T-helper 17 cell (primary cell): ENCODE measurements at regions not wholly inside any gene's neighbourhood (a gene's known extent, or its start where the extent isn't known, plus 50 kb on each side); places are given as distances from the start of the nearest gene placed in this dataset.

ENCODE experiments used
- ATAC-seq: fragments of 150-1000 bp; cut with Tn5 transposase; 2 replicates; pipeline ENCODE4 v1.10.0; 2021; ENCODE audit warnings: mild to moderate bottlenecking, moderate library complexity
- DNase-seq, 3 donors: peaks; one replicate each; pipeline versions ENCODE4 v3.0.0 to v3.0.0-alpha.2; 2020 to 2021
- H3K9me3 ChIP-seq: one replicate; pipeline ENCODE4 v1.7.0; 2013; ENCODE audit warnings: low read length, mild to moderate bottlenecking; ENCODE audit not compliant: control insufficient read depth, poor library complexity, severe bottlenecking
- H3K27ac Mint-ChIP-seq: one replicate; pipeline ENCODE4 v1.8.0; 2022; ENCODE audit warnings: mild to moderate bottlenecking, moderate library complexity, mixed read lengths
- H3K27me3 Mint-ChIP-seq: one replicate; pipeline ENCODE4 v1.8.0; 2022; ENCODE audit warnings: mixed read lengths
- H3K36me3 Mint-ChIP-seq: one replicate; pipeline ENCODE4 v1.8.0; 2022; ENCODE audit warnings: low read depth, mixed read lengths
- H3K4me1 Mint-ChIP-seq: one replicate; pipeline ENCODE4 v1.8.0; 2022; ENCODE audit warnings: mild to moderate bottlenecking, mixed read lengths
- H3K4me3 Mint-ChIP-seq: one replicate; pipeline ENCODE4 v1.8.0; 2022; ENCODE audit warnings: mild to moderate bottlenecking, moderate library complexity, mixed read lengths

DNA sequence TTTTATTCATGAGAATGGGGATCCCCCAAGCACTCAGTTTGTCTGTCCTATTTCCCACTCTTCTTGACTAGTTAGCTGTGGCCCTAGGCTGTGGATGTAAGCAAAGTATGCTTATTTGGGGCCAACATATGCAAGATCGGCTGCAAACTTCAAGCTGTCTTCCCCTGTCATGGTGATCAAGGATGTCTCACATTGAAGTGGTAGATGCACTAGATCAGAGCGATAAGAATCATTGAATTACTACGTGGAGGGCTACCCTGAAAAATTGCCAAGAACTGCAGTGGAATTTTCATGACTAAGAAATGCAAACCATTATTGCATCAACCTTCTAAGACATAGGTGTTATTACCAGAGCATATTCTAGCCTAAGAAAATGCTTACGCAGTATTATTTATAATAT, 527.4 kb downstream of the RNF144A start:
- H3K27me3 Mint-ChIP-seq = no peaks in the 10 kb centered on the region
- DNase-seq (no peak), ATAC-seq (no peak)
- H3K4me1 Mint-ChIP-seq = peaks cover 4% of the 10 kb centered on the region
- no peak overlapping the region for H3K27ac Mint-ChIP-seq
- H3K36me3 Mint-ChIP-seq = no peaks in the 10 kb centered on the region
- no peak overlapping the region for H3K4me3 Mint-ChIP-seq
- H3K9me3 ChIP-seq = no peaks in the 10 kb centered on the region

DNA sequence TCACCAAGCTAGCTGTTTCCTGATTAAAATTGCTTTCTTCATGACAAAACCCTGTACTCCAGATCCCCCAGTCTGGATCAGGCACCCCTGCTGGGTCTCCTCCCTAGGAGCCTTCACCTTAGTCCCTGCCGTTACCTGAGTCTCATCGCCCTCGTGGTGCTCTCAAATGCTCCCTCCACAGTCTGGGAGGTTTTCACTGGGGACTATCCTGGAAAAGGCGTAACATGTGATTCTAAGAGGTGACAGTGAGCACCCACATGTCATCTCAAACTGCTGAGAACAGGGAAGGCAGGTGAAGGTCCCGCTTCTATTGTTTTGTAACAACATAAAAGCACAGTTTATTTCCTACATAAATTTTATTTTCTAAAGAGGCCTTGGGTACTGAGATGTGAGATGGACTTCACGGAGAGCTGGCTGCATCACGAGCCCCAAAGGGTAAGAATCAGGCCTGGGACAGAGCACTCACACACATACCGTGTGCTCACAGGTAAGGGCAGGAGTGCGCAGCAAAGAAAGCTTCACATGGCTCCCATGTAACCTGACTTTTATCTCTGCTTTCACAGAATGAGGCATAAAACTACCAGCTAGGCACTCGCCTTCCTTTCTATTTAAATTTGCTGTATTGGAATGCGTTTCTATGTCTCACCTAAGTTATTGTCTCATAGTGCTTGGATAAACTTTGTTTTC, 531.5 kb downstream of the RNF144A start:
- Mint-ChIP-seq H3K4me3 (no peak overlapping the region), H3K36me3 (no peaks in the 10 kb centered on the region), H3K27ac (no peak overlapping the region), H3K4me1 (peaks cover 26% of the 10 kb centered on the region), H3K27me3 (no peaks in the 10 kb centered on the region)
- DNase-seq = no peak
- H3K9me3 ChIP-seq = no peaks in the 10 kb centered on the region
- ATAC-seq = no peak

DNA sequence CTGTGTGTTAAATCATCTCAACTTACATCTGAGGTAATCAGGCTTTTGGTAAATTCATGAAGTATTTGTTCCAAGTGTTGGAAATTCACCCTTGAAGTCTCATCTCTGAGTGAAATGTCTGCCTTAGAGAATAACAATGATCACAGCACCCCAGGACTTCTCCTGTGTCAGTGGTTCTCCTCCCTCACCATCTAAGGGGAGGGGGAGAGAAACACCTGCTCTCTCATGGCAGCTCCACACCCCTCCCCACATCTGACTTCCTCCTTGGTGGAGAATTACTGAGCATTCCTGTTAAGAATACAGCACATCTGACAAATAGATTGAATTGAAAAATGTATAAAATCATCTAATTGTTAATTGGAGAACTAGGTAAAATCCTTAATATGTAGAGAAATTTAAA, 532.1 kb downstream of the RNF144A start:
- H3K4me1 Mint-ChIP-seq = peaks cover 24% of the 10 kb centered on the region
- no peaks in the 10 kb centered on the region for H3K27me3 Mint-ChIP-seq
- H3K4me3 Mint-ChIP-seq = no peak overlapping the region
- no peaks in the 10 kb centered on the region for H3K9me3 ChIP-seq
- no peaks in the 10 kb centered on the region for H3K36me3 Mint-ChIP-seq
- no peak for DNase-seq
- ATAC-seq = no peak
- H3K27ac Mint-ChIP-seq = no peak overlapping the region

DNA sequence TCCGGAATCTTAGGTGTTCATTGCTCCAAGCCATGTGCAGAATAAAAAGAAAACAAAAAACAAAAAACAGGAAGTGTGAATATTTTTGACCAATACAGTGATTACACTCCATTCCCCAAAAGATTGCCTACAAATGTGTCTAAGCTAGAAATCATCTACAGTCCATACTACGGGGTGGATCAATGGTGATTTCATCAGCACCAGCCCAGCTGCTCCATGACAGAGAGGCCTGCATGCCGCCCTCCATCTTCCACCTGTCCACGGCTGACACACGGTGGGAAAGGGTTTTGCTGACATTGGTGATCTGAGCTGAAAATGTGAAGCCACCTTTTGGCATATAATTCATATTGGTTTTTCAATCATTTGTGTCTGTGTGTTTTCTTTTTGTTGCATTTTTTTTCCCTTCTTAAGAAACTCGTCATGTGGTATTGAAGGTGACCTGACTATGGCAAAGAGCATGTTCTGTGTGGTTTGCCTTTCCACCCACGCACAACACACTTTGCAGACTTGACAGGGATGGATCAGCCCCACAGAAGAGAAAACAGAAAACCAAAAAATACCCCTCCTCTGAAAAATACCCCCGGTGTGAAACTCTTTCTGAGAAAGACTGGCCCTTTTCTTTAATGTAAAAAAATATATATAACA, 533.1 kb downstream of the RNF144A start:
- no peaks in the 10 kb centered on the region for H3K9me3 ChIP-seq
- peak; percentile 69 for ATAC-seq
- no peak for DNase-seq
- Mint-ChIP-seq H3K27ac (peak overlapping the region; percentile 79), H3K4me3 (peak overlapping the region; percentile 25), H3K36me3 (no peaks in the 10 kb centered on the region), H3K4me1 (peaks cover 24% of the 10 kb centered on the region), H3K27me3 (no peaks in the 10 kb centered on the region)

DNA sequence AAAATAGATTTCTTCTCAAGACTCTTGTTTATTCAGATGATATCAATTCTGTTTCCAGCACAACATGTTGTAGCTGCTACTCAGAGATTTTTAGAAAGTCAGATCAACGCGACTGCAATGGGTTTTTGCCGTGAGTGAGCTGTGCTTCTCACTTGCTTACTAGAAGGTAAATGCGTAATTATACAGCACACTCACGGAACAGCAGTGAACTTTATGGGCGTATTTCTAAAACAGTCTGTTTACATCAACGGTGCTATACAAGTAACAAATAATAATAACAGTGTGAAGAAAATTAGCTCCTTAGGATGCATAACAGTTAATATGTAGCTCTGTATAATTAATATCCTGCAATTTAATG, 533.6 kb downstream of the RNF144A start:
- DNase-seq = no peak
- Mint-ChIP-seq H3K4me1 (peaks cover 24% of the 10 kb centered on the region), H3K27me3 (no peaks in the 10 kb centered on the region), H3K27ac (peak overlapping the region; percentile 79), H3K4me3 (peak overlapping the region; percentile 25), H3K36me3 (no peaks in the 10 kb centered on the region)
- ATAC-seq = peak; percentile 28
- H3K9me3 ChIP-seq = no peaks in the 10 kb centered on the region

DNA sequence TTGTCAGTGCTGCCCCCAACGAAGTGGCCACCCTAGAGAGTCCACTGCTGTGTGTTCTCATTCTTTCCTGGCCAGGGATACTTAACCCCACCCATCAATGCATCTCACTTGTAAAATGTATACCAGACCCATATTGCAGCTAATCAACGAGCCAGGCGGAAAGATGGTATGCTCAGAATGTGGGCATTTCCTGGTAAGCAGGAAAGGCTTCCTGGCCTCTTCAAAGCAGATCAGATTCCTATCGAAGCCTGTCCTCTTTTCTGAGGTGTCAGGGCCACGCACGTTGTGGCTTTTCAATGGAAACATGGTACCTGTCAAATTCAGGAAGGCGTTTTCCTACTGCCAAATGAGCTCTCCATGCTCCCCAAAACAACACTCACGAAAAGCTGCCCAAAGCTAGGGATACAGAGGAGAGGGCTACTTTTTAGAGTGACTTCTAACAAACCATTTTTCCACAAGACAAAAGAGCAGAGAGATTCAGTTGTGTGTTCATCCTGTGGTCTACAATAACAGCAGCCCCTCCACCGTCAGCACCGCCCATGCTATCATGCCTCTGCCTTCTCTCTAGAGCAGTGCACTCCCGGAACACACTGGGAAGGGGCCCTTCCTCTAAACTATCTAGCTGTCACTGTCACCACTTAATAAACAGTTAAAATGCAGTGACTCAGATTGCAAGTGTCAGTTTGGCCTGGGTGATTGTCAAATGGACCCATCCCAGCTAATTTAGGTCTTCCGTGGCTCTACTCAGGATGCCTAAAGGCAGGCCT, 535.1 kb downstream of the RNF144A start:
- Mint-ChIP-seq H3K27ac (peak overlapping the region; percentile 79), H3K36me3 (no peaks in the 10 kb centered on the region), H3K4me1 (peaks cover 24% of the 10 kb centered on the region), H3K4me3 (peak overlapping the region; percentile 19), H3K27me3 (no peaks in the 10 kb centered on the region)
- ATAC-seq (no peak), DNase-seq (no peak)
- H3K9me3 ChIP-seq = no peaks in the 10 kb centered on the region

DNA sequence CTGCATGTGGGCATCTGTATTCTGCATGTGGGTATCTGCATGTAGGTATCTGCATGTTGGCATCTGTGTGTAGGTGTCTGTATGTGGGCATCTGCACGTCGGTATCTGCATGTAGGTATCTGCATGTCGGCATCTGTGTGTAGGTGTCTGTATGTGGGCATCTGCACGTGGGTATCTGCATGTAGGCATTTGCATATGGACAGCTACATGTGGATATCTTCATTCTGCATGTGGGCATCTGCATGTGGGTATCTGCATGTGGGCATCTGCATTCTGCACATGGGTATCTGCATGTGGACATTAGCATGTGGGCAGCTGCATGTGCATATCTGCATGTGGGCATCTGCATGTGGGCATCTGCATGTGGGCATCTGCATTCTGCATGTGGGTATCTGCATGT, 537.4 kb downstream of the RNF144A start:
- Mint-ChIP-seq H3K36me3 (no peaks in the 10 kb centered on the region), H3K4me3 (no peak overlapping the region), H3K27ac (no peak overlapping the region), H3K4me1 (peaks cover 24% of the 10 kb centered on the region), H3K27me3 (no peaks in the 10 kb centered on the region)
- no peak for ATAC-seq
- no peaks in the 10 kb centered on the region for H3K9me3 ChIP-seq
- DNase-seq = no peak

DNA sequence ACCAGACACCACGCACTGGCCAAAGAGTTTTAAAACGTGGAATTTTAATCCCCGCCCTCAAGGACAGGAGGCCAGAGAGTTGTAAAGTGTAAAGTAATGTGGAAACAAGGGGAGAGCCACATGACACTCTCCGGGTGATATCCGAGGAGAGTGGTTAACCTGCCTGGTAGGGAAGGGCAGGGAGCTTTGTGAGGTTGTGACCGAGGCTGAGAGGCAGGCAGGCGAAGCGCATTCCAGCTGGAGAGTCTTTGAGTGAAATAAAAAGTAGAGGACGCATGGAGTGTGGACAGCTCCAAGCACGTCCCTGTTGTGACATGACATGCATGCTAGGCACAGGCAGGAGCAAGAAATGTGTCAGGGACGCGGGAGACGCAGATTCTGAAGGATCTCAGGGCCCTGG, 539.5 kb downstream of the RNF144A start:
- Mint-ChIP-seq H3K4me1 (peaks cover 14% of the 10 kb centered on the region), H3K27ac (no peak overlapping the region)

DNA sequence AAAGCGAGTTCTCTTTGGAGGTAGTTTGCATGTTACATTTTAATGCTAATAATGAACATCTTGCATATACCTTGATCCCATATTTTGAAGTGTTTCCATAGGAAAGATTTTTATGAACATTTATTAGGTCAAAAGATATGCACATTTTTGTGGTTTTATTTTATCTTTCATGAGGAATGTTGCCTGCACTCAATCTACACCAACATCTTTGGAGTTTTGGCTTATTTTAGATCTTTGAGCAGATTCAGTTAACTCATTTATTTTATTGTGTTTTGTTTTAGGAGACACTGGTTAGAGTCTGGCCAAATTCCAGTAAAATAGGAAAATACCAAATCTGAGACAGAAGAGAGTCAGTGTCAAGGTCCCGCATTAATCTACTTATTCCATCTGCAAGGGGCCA, 540.9 kb downstream of the RNF144A start:
- H3K27me3 Mint-ChIP-seq = no peaks in the 10 kb centered on the region

More for the DNA sequence above, 539.5 kb downstream of the RNF144A start:
- H3K9me3 ChIP-seq = no peaks in the 10 kb centered on the region
- Mint-ChIP-seq H3K36me3 (no peaks in the 10 kb centered on the region), H3K4me3 (no peak overlapping the region), H3K27me3 (no peaks in the 10 kb centered on the region)
- ATAC-seq (no peak), DNase-seq (no peak)

DNA sequence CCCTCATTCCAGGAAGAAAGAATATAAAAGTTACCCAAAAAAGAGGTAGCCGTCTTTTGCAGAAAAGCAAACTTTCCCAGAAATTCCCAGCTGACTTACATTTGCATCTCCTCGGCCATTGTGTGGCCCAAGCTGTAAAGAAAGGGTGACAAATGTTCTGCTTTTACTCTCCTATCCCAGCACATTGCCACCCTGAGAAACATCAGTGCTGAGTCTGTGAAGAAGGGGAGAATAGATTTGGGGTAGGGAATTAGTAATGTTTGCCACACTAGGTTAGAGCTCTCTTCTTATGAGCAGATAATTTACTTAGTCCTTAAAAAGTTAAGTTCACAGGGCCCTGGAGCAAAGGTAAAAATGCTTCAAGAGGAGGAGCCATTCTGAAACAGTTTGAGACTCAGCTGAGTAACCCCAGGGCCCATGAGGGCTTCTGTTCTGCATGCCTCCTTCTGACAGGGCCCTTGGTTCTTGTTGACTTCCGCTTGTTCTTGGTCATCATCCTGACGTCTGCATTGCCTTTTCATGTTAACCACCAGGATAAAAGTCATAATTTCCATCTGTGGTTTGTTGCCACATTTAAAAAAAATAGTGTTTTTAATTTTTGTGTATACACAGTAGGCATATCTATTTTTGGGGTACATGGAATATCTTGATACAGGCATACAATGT, 550.7 kb downstream of the RNF144A start:
- no peaks in the 10 kb centered on the region for H3K9me3 ChIP-seq
- H3K27me3 Mint-ChIP-seq = peaks cover 11% of the 10 kb centered on the region
- H3K27ac Mint-ChIP-seq = no peak overlapping the region
- peak; percentile 93 for ATAC-seq
- peaks cover 2% of the 10 kb centered on the region for H3K36me3 Mint-ChIP-seq
- peaks cover 4% of the 10 kb centered on the region for H3K4me1 Mint-ChIP-seq
- H3K4me3 Mint-ChIP-seq = no peak overlapping the region
- no peak for DNase-seq

More for the DNA sequence above, 540.9 kb downstream of the RNF144A start:
- DNase-seq (no peak), ATAC-seq (no peak)
- Mint-ChIP-seq H3K4me3 (no peak overlapping the region), H3K27ac (no peak overlapping the region), H3K4me1 (peaks cover 3% of the 10 kb centered on the region), H3K36me3 (no peaks in the 10 kb centered on the region)
- H3K9me3 ChIP-seq = no peaks in the 10 kb centered on the region

DNA sequence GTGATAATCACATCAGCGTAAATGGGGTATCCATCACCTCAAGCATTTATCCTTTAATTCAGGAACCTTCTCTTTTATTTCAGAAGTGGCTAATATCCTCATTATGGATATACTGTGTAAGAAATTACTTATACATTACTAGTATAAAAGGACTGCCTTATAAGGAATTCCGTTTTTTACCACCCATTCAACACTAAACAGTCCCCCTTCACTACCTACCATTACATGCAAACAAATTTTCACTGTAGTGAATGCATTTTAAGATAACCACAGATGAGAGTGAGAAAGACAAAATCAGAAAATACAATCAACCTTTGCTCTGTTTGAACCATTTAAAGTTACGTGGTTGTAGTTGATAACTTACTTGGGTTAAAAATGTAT, 551.2 kb downstream of the RNF144A start:
- Mint-ChIP-seq H3K36me3 (peaks cover 2% of the 10 kb centered on the region), H3K27ac (no peak overlapping the region), H3K4me3 (no peak overlapping the region), H3K27me3 (peaks cover 16% of the 10 kb centered on the region), H3K4me1 (peaks cover 4% of the 10 kb centered on the region)
- peak; percentile 48 for ATAC-seq
- no peak for DNase-seq
- H3K9me3 ChIP-seq = no peaks in the 10 kb centered on the region

DNA sequence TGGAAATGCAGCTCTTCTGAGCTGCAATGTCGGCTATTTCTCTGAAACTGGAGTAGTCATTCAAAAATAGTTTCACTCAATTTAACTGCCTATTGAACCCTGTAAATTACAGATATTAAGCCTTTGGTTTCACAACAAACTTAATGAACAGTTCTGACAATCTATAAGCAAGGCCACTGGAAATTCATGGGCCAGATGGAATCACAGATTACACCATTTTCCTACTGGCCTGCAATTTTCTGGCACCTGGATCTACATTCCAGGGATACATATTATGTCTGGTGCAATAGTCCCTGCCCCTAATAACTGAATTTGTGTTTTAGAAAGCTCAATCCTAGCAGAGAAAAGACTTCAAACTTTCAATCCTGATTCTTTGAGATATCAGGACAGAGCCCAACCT, 551.7 kb downstream of the RNF144A start:
- peaks cover 18% of the 10 kb centered on the region for H3K27me3 Mint-ChIP-seq
- no peak overlapping the region for H3K27ac Mint-ChIP-seq
- no peak for ATAC-seq
- peaks cover 2% of the 10 kb centered on the region for H3K36me3 Mint-ChIP-seq
- no peaks in the 10 kb centered on the region for H3K9me3 ChIP-seq
- no peak overlapping the region for H3K4me3 Mint-ChIP-seq
- no peak for DNase-seq
- peaks cover 4% of the 10 kb centered on the region for H3K4me1 Mint-ChIP-seq

DNA sequence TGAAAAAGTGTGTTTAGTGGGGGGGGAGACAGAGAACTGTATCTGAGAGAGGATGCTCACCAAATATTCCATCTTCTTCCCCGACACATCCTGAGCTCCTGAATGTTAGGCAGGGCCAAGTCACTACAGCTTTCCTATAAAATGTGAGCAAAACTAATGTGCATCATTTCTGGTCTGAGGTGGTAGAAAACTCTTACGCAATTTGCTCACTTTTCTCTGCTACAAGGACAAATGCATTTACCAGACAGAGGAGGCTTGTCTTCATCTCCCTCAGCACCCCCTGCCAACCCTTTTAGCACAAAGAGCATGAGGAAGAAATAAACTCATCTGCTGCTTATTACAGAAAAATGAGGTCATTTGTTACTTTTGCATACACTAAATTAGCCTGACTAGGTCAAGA, 554.0 kb downstream of the RNF144A start:
- peaks cover 23% of the 10 kb centered on the region for H3K27me3 Mint-ChIP-seq
- H3K36me3 Mint-ChIP-seq = peaks cover 2% of the 10 kb centered on the region
- H3K4me3 Mint-ChIP-seq = no peak overlapping the region
- DNase-seq (no peak), ATAC-seq (no peak)
- no peaks in the 10 kb centered on the region for H3K9me3 ChIP-seq
- H3K27ac Mint-ChIP-seq = no peak overlapping the region
- H3K4me1 Mint-ChIP-seq = peaks cover 4% of the 10 kb centered on the region
